ENCODE measurements at regions not wholly inside any gene's neighbourhood (a gene's known extent, or its start where the extent isn't known, plus 50 kb on each side); places are given as distances from the start of the nearest gene placed in this dataset.

GRCh38 chr1:244941121-244941520 is 76.8 kb upstream of the HNRNPU start:
- Histone ChIP-seq H3K79me2 (ENCODE audit: low read depth) (no peaks in the 10 kb centered on the region), H3K9ac (no peak overlapping the region), H3K4me1 (no peaks in the 10 kb centered on the region), H4K20me1 (ENCODE audit: low read depth) (no peaks in the 10 kb centered on the region), H3K4me3 (no peak overlapping the region), H3K36me3 (no peaks in the 10 kb centered on the region), H3K9me3 (ENCODE audit: low read depth) (no peaks in the 10 kb centered on the region), H3F3A (ENCODE audit: low read depth) (no peaks in the 10 kb centered on the region), H3K4me2 (no peak overlapping the region), H3K27me3 (no peaks in the 10 kb centered on the region), H3K27ac (no peak overlapping the region), H2AFZ (replicated peaks) (no peak overlapping the region)
- no peak for TF ChIP-seq EZH2 (IDR thresholded peaks at IDR 0.05)
- no peak for TF ChIP-seq EZH2phosphoT487 (IDR thresholded peaks at IDR 0.05)
- TF ChIP-seq CTCF (IDR thresholded peaks at IDR 0.05), result no peak
- Mint-ChIP-seq H3K27me3 (ENCODE audit: insufficient read depth, low read depth) (no peaks in the 10 kb centered on the region), H3K36me3 (no peaks in the 10 kb centered on the region), H3K4me3 (no peak overlapping the region), H3K9me3 (no peaks in the 10 kb centered on the region), H3K4me1 (no peaks in the 10 kb centered on the region), H3K27ac (no peak overlapping the region)
- no peak for DNase-seq (ENCODE audit: low spot score)

- H3K4me1 Mint-ChIP-seq, result no peaks in the 10 kb centered on the region
- DNase-seq (ENCODE audit: low spot score), result no peak
- no peaks in the 10 kb centered on the region for H3K4me1 ChIP-seq
- H4K20me1 ChIP-seq (ENCODE audit: low read depth), result no peaks in the 10 kb centered on the region
- H3K27me3 ChIP-seq, result no peaks in the 10 kb centered on the region
- no peak overlapping the region for H2AFZ ChIP-seq (replicated peaks)
- H3K4me3 ChIP-seq, result no peak overlapping the region
- no peaks in the 10 kb centered on the region for H3K9me3 ChIP-seq (ENCODE audit: low read depth)
- no peaks in the 10 kb centered on the region for H3K36me3 Mint-ChIP-seq
- H3K4me2 ChIP-seq, result no peak overlapping the region
- no peaks in the 10 kb centered on the region for H3K36me3 ChIP-seq
- H3K4me3 Mint-ChIP-seq, result no peak overlapping the region
- H3K9ac ChIP-seq, result no peak overlapping the region
- TF ChIP-seq EZH2phosphoT487 (IDR thresholded peaks at IDR 0.05) (no peak), EZH2 (IDR thresholded peaks at IDR 0.05) (no peak), CTCF (IDR thresholded peaks at IDR 0.05) (no peak)
- H3F3A ChIP-seq (ENCODE audit: low read depth), result no peaks in the 10 kb centered on the region
- H3K27ac Mint-ChIP-seq, result no peak overlapping the region
- no peaks in the 10 kb centered on the region for H3K9me3 Mint-ChIP-seq
- H3K79me2 ChIP-seq (ENCODE audit: low read depth), result no peaks in the 10 kb centered on the region
- no peaks in the 10 kb centered on the region for H3K27me3 Mint-ChIP-seq (ENCODE audit: insufficient read depth, low read depth)
- H3K27ac ChIP-seq, result no peak overlapping the region
Observed at GRCh38 chr1:244937099-244937498, 72.8 kb upstream of the HNRNPU start.

GRCh38 chr1:244920911-244921761 is 56.8 kb upstream of the HNRNPU start:
- Histone ChIP-seq H3K4me1 (peaks cover 4% of the 10 kb centered on the region), H2AFZ (replicated peaks) (no peak overlapping the region), H3K27ac (no peak overlapping the region), H3K9me3 (ENCODE audit: low read depth) (no peaks in the 10 kb centered on the region), H4K20me1 (ENCODE audit: low read depth) (no peaks in the 10 kb centered on the region), H3K79me2 (ENCODE audit: low read depth) (no peaks in the 10 kb centered on the region), H3K36me3 (no peaks in the 10 kb centered on the region), H3K4me3 (no peak overlapping the region), H3K4me2 (no peak overlapping the region), H3K27me3 (peaks cover 36% of the 10 kb centered on the region), H3K9ac (no peak overlapping the region), H3F3A (ENCODE audit: low read depth) (peaks cover 7% of the 10 kb centered on the region)
- Mint-ChIP-seq H3K4me3 (no peak overlapping the region), H3K27ac (no peak overlapping the region), H3K9me3 (no peaks in the 10 kb centered on the region), H3K36me3 (no peaks in the 10 kb centered on the region), H3K27me3 (ENCODE audit: insufficient read depth, low read depth) (peaks cover 4% of the 10 kb centered on the region), H3K4me1 (peaks cover 12% of the 10 kb centered on the region)
- no peak for DNase-seq (ENCODE audit: low spot score)
- TF ChIP-seq EZH2 (IDR thresholded peaks at IDR 0.05), result no peak
- no peak for TF ChIP-seq EZH2phosphoT487 (IDR thresholded peaks at IDR 0.05)
- TF ChIP-seq CTCF (IDR thresholded peaks at IDR 0.05), result no peak
